HAP-1 (cell line): ENCODE measurements at regions not wholly inside any gene's neighbourhood (a gene's known extent, or its start where the extent isn't known, plus 50 kb on each side); places are given as distances from the start of the nearest gene placed in this dataset.

Source experiments
- DNase-seq, 2 experiments: peaks; one replicate each; pipeline ENCODE4 v3.0.0-alpha.2; 2016 to 2020; ENCODE audit warnings: low spot score in 2 of 2
- H3K27me3 ChIP-seq: fragments of 250-450 bp; sonication (Bioruptor Pico); 2 replicates; pipeline ENCODE4 v1.5.1; 2020; ENCODE audit warnings: low read depth, mild to moderate bottlenecking, moderate library complexity
- H3K36me3 ChIP-seq: fragments of 250-450 bp; sonication (Bioruptor Pico); replicated peaks from 2 replicates; pipeline ENCODE4 v1.5.1; 2020; ENCODE audit warnings: mild to moderate bottlenecking
- H3K4me1 ChIP-seq: fragments of 250-450 bp; sonication (Bioruptor Pico); 2 replicates; pipeline ENCODE4 v1.5.1; 2020; ENCODE audit warnings: mild to moderate bottlenecking
- H3K4me3 ChIP-seq: fragments of 250-450 bp; sonication (Bioruptor Pico); 2 replicates; pipeline ENCODE4 v1.5.1; 2020; ENCODE audit warnings: mild to moderate bottlenecking, moderate library complexity
- H3K9me3 ChIP-seq: fragments of 250-450 bp; sonication (Bioruptor Pico); 2 replicates; pipeline ENCODE4 v1.5.1; 2020; ENCODE audit warnings: mild to moderate bottlenecking, moderate library complexity
- in situ Hi-C: fragments of 300-500 bp; cut with MboI; formaldehyde crosslinking; loops from 3 replicates; pipeline ENCODE4 v1.14.3; 2020; ENCODE audit warnings: low sequenced_read_pairs, inconsistent platforms, mixed read lengths

GRCh38 chr13:79799059-79799867 lies 318.3 kb downstream of the NDFIP2 start:
- Histone ChIP-seq H3K4me1 (no peaks in the 10 kb centered on the region), H3K4me3 (no peak overlapping the region), H3K36me3 (no peaks in the 10 kb centered on the region), H3K27me3 (peaks cover 3% of the 10 kb centered on the region; the same call in 1 of the 2 replicates), H3K9me3 (no peaks in the 10 kb centered on the region)
- in situ Hi-C loops: no loop called here
- peak in 1 of 2 experiments; percentile 5 for DNase-seq

- no peak for DNase-seq
- H3K36me3 ChIP-seq: no peaks in the 10 kb centered on the region
- peaks cover under 1% of the 10 kb centered on the region; the same call in 1 of the 2 replicates for H3K27me3 ChIP-seq
- H3K9me3 ChIP-seq: no peaks in the 10 kb centered on the region
- in situ Hi-C loops: no loop called here
- H3K4me3 ChIP-seq: no peak overlapping the region
- no peaks in the 10 kb centered on the region for H3K4me1 ChIP-seq
Observed at GRCh38 chr13:79796136-79796535, 315.2 kb downstream of the NDFIP2 start.

- Histone ChIP-seq H3K36me3 (no peaks in the 10 kb centered on the region), H3K9me3 (no peaks in the 10 kb centered on the region), H3K27me3 (no peaks in the 10 kb centered on the region), H3K4me3 (no peak overlapping the region), H3K4me1 (no peaks in the 10 kb centered on the region)
- in situ Hi-C loops: no loop called here
- no peak for DNase-seq
Observed at GRCh38 chr13:79794931-79795330, 314.0 kb downstream of the NDFIP2 start.

- in situ Hi-C loops: no loop called here
Observed at GRCh38 chr13:79792716-79793115, 311.8 kb downstream of the NDFIP2 start.

GRCh38 chr13:79791471-79792042 lies 310.6 kb downstream of the NDFIP2 start:
- Histone ChIP-seq H3K9me3 (no peaks in the 10 kb centered on the region), H3K4me1 (no peaks in the 10 kb centered on the region), H3K36me3 (no peaks in the 10 kb centered on the region), H3K4me3 (no peak overlapping the region), H3K27me3 (no peaks in the 10 kb centered on the region)
- no peak for DNase-seq
- in situ Hi-C loops: no loop called here

More at GRCh38 chr13:79792716-79793115, 311.8 kb downstream of the NDFIP2 start:
- Histone ChIP-seq H3K9me3 (no peaks in the 10 kb centered on the region), H3K36me3 (no peaks in the 10 kb centered on the region), H3K27me3 (no peaks in the 10 kb centered on the region), H3K4me1 (no peaks in the 10 kb centered on the region), H3K4me3 (no peak overlapping the region)
- no peak for DNase-seq

- in situ Hi-C loops: no loop called here
Observed at GRCh38 chr13:79786176-79786575, 305.2 kb downstream of the NDFIP2 start.

GRCh38 chr13:79782541-79783205 lies 301.7 kb downstream of the NDFIP2 start:
- DNase-seq: no peak

More at GRCh38 chr13:79786176-79786575, 305.2 kb downstream of the NDFIP2 start:
- Histone ChIP-seq H3K4me1 (no peaks in the 10 kb centered on the region), H3K36me3 (no peaks in the 10 kb centered on the region), H3K9me3 (no peaks in the 10 kb centered on the region), H3K27me3 (no peaks in the 10 kb centered on the region), H3K4me3 (no peak overlapping the region)
- no peak for DNase-seq

GRCh38 chr13:79781829-79782540 lies 301.0 kb downstream of the NDFIP2 start:
- DNase-seq: no peak
- no peaks in the 10 kb centered on the region for H3K9me3 ChIP-seq
- no peaks in the 10 kb centered on the region for H3K36me3 ChIP-seq
- in situ Hi-C loops: no loop called here
- no peaks in the 10 kb centered on the region for H3K27me3 ChIP-seq
- no peaks in the 10 kb centered on the region for H3K4me1 ChIP-seq
- no peak overlapping the region for H3K4me3 ChIP-seq

More at GRCh38 chr13:79782541-79783205, 301.7 kb downstream of the NDFIP2 start:
- Histone ChIP-seq H3K36me3 (no peaks in the 10 kb centered on the region), H3K9me3 (no peaks in the 10 kb centered on the region), H3K4me1 (no peaks in the 10 kb centered on the region), H3K4me3 (no peak overlapping the region), H3K27me3 (no peaks in the 10 kb centered on the region)
- in situ Hi-C loops: no loop called here

- in situ Hi-C loops: no loop called here
- Histone ChIP-seq H3K4me3 (no peak overlapping the region), H3K9me3 (no peaks in the 10 kb centered on the region), H3K36me3 (no peaks in the 10 kb centered on the region), H3K4me1 (no peaks in the 10 kb centered on the region; the same call in 1 of the 2 replicates), H3K27me3 (no peaks in the 10 kb centered on the region)
- no peak for DNase-seq
Observed at GRCh38 chr13:79780240-79780639, 299.3 kb downstream of the NDFIP2 start.

GRCh38 chr13:79779761-79780160 lies 298.8 kb downstream of the NDFIP2 start:
- in situ Hi-C loops: no loop called here
- Histone ChIP-seq H3K9me3 (no peaks in the 10 kb centered on the region), H3K36me3 (no peaks in the 10 kb centered on the region), H3K4me1 (no peaks in the 10 kb centered on the region; the same call in 1 of the 2 replicates), H3K27me3 (no peaks in the 10 kb centered on the region), H3K4me3 (no peak overlapping the region)
- peak in 1 of 2 experiments; percentile 16 for DNase-seq

- no peaks in the 10 kb centered on the region; the same call in 1 of the 2 replicates for H3K4me1 ChIP-seq
- no peaks in the 10 kb centered on the region for H3K27me3 ChIP-seq
Observed at GRCh38 chr13:79778741-79779460, 297.9 kb downstream of the NDFIP2 start.

GRCh38 chr13:79777504-79777903 lies 296.5 kb downstream of the NDFIP2 start:
- Histone ChIP-seq H3K4me1 (no peaks in the 10 kb centered on the region; the same call in 1 of the 2 replicates), H3K9me3 (no peaks in the 10 kb centered on the region), H3K27me3 (no peaks in the 10 kb centered on the region), H3K4me3 (no peak overlapping the region), H3K36me3 (no peaks in the 10 kb centered on the region)
- in situ Hi-C loops: no loop called here
- DNase-seq: no peak

More at GRCh38 chr13:79778741-79779460, 297.9 kb downstream of the NDFIP2 start:
- no peak for DNase-seq
- no peaks in the 10 kb centered on the region for H3K9me3 ChIP-seq
- in situ Hi-C loops: no loop called here
- no peaks in the 10 kb centered on the region for H3K36me3 ChIP-seq
- no peak overlapping the region for H3K4me3 ChIP-seq
